Brain pericyte (primary cell): ENCODE measurements at regions not wholly inside any gene's neighbourhood (a gene's known extent, or its start where the extent isn't known, plus 50 kb on each side); places are given as distances from the start of the nearest gene placed in this dataset.

Source experiments
- DNase-seq: peaks from one replicate; pipeline ENCODE4 v3.0.0-alpha.2; 2012; ENCODE audit warnings: low read depth, low spot score

GRCh38 chr18:22544626-22545025 is 126.9 kb upstream of the CTAGE1 start:
- no peak for DNase-seq

- DNase-seq = no peak
Observed at GRCh38 chr18:22545066-22545760, 127.5 kb upstream of the CTAGE1 start.

GRCh38 chr18:22546905-22547570 is 129.3 kb upstream of the CTAGE1 start:
- DNase-seq = no peak

GRCh38 chr18:22547807-22548561 is 130.3 kb upstream of the CTAGE1 start:
- DNase-seq = no peak

GRCh38 chr18:22549260-22549937 is 131.7 kb upstream of the CTAGE1 start:
- DNase-seq = no peak

GRCh38 chr18:22550366-22550765 is 132.7 kb upstream of the CTAGE1 start:
- DNase-seq = no peak

GRCh38 chr18:22550861-22551260 is 133.1 kb upstream of the CTAGE1 start:
- DNase-seq = no peak

GRCh38 chr18:22551536-22552151 is 133.9 kb upstream of the CTAGE1 start:
- no peak for DNase-seq

GRCh38 chr18:22552254-22552653 is 134.5 kb upstream of the CTAGE1 start:
- DNase-seq = no peak

GRCh38 chr18:22552899-22553460 is 135.3 kb upstream of the CTAGE1 start:
- DNase-seq = no peak

GRCh38 chr18:22556222-22557167 is 138.8 kb upstream of the CTAGE1 start:
- no peak for DNase-seq

- no peak for DNase-seq
Observed at GRCh38 chr18:22557168-22557941, 139.6 kb upstream of the CTAGE1 start.

- no peak for DNase-seq
Observed at GRCh38 chr18:22558945-22559385, 141.2 kb upstream of the CTAGE1 start.

GRCh38 chr18:22559414-22560274 is 141.9 kb upstream of the CTAGE1 start:
- no peak for DNase-seq

GRCh38 chr18:22560275-22560610 is 142.5 kb upstream of the CTAGE1 start:
- DNase-seq = no peak

- no peak for DNase-seq
Observed at GRCh38 chr18:22560797-22561196, 143.1 kb upstream of the CTAGE1 start.

- DNase-seq = no peak
Observed at GRCh38 chr18:22563164-22563583, 145.5 kb upstream of the CTAGE1 start.

GRCh38 chr18:22564036-22564435 is 146.3 kb upstream of the CTAGE1 start:
- no peak for DNase-seq
